ENCODE measurements at regions not wholly inside any gene's neighbourhood (a gene's known extent, or its start where the extent isn't known, plus 50 kb on each side); places are given as distances from the start of the nearest gene placed in this dataset.

DNA sequence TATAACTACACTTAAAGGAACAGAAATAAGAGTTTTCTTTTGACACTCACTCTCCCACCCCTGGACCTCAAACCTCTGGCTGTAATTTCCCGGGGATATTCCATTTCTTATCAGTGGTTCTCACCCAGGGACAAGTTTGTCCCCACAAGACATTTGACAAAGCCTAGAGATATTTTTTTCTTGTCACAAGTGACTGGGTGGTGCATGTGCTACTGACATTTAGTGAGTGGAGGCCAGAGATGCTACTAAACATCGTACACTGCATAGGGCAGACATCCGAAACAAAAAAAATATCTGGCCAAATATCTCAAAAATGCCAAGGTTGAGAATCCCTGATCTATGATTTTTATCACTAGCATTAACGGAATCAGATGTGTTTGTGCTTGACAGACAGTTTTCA, 168.0 kb upstream of the FRMD4B start:
- TF ChIP-seq POLR2A (IDR thresholded peaks at IDR 0.05) (no peak), CTCF (IDR thresholded peaks at IDR 0.05) (no peak)

Measured in testis (tissue), 2 donors.